ENCODE measurements at regions not wholly inside any gene's neighbourhood (a gene's known extent, or its start where the extent isn't known, plus 50 kb on each side); places are given as distances from the start of the nearest gene placed in this dataset.
A peak's percentile ranks its signal among the peaks of the same experiment; 100 is the strongest.

GRCh38 chr2:195489101-195489500, 167.9 kb upstream of the SLC39A10 start:
- ChIA-PET CTCF (no interaction called here), POLR2A (ENCODE audit: low non-redundant PET) (no interaction called here)
- no peaks in the 10 kb centered on the region for H3K9me3 ChIP-seq (ENCODE audit: low read depth, low read length, poor library complexity, severe bottlenecking)
- no TSS peak for BruUV-seq (replicated peaks)
- H3K4me3 ChIP-seq (ENCODE audit: low read depth, low read length, poor library complexity, severe bottlenecking), result no peak overlapping the region
- DNase-seq (ENCODE audit: low spot score), result peak; percentile 39
- no peak overlapping the region for H3K27ac ChIP-seq (ENCODE audit: low read depth, low read length, poor library complexity, severe bottlenecking)
- H3K4me1 ChIP-seq (ENCODE audit: insufficient read depth, low read length, poor library complexity, severe bottlenecking), result peaks cover 18% of the 10 kb centered on the region
- no peaks in the 10 kb centered on the region for H3K36me3 ChIP-seq (ENCODE audit: insufficient read depth, low read length, poor library complexity, severe bottlenecking)
- intact Hi-C loops (cut with micrococcal nuclease; ENCODE audit: unreplicated experiment), result no loop called here
- no peaks in the 10 kb centered on the region for H3K27me3 ChIP-seq (replicated peaks; ENCODE audit: insufficient read depth, low read depth, low read length, poor library complexity)
- no peak for TF ChIP-seq EZH2 (IDR thresholded peaks at IDR 0.05; ENCODE audit: borderline replicate concordance, low read depth, low read length, poor library complexity, severe bottlenecking)

DNA sequence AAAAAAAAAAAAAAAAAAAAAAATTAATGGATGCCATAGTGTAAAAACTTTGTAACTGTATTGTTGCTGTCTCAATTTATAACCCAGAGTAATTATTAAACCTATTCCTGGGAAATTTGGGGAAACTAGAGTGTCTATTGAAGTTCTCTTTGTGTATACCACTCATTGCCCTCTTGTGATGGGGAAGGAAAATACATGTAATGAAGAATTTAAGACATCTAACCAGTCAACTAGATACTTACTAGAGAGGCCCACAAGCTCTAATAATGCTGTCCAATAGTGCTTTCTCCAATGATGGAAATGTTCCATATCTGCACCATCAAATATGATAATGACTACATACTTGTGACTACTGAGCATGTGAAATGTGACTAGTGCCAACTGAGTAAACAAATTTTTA, 168.5 kb upstream of the SLC39A10 start:
- intact Hi-C loops (cut with micrococcal nuclease; ENCODE audit: unreplicated experiment), result no loop called here
- no peaks in the 10 kb centered on the region for H3K9me3 ChIP-seq (ENCODE audit: low read depth, low read length, poor library complexity, severe bottlenecking)
- no TSS peak for BruUV-seq (replicated peaks)
- no peaks in the 10 kb centered on the region for H3K27me3 ChIP-seq (replicated peaks; ENCODE audit: insufficient read depth, low read depth, low read length, poor library complexity)
- H3K4me1 ChIP-seq (ENCODE audit: insufficient read depth, low read length, poor library complexity, severe bottlenecking), result peaks cover 18% of the 10 kb centered on the region
- no peaks in the 10 kb centered on the region for H3K36me3 ChIP-seq (ENCODE audit: insufficient read depth, low read length, poor library complexity, severe bottlenecking)
- peak; percentile 7 for DNase-seq (ENCODE audit: low spot score)
- H3K4me3 ChIP-seq (ENCODE audit: low read depth, low read length, poor library complexity, severe bottlenecking), result no peak overlapping the region
- POLR2A ChIA-PET (ENCODE audit: low non-redundant PET), result no interaction called here
- TF ChIP-seq EZH2 (IDR thresholded peaks at IDR 0.05; ENCODE audit: borderline replicate concordance, low read depth, low read length, poor library complexity, severe bottlenecking) (no peak), CTCF (conservative IDR thresholded peaks at IDR 0.05; ENCODE audit: low read depth, low read length) (no peak)
- CTCF ChIA-PET, result no interaction called here
- no peak overlapping the region for H3K27ac ChIP-seq (ENCODE audit: low read depth, low read length, poor library complexity, severe bottlenecking)

DNA sequence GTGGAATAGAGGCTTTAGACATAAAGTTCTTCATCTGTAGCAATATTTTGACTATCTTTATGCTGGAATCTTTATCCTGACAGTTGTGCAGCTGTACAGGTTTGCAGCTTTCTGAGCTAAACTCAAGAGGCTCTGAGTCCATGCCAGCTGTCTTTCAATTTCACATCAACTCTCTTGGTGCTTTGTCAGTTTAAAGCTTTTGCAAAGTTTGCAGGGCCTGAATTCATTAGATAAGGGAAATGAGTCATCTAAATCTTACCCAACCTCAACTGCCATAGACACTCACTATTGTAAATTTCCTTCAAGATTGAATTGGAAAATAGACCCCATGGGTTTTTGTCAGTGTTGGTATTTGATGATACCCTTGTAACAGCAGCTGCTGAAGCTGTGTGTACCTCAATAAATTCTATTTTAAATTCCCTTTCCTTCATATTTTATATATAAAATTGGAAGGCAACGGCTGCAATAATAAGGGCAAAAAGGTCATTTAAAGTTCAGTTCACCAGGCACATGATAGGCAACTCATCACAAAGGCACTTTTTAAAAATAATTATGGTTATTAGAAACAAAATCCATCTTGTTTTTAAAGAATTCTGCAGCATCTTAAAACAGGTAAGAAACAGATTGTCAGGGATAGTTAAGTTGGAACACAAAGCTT, 169.9 kb upstream of the SLC39A10 start:
- Histone ChIP-seq H3K27me3 (replicated peaks; ENCODE audit: insufficient read depth, low read depth, low read length, poor library complexity) (no peaks in the 10 kb centered on the region), H3K36me3 (ENCODE audit: insufficient read depth, low read length, poor library complexity, severe bottlenecking) (no peaks in the 10 kb centered on the region), H3K9me3 (ENCODE audit: low read depth, low read length, poor library complexity, severe bottlenecking) (no peaks in the 10 kb centered on the region), H3K27ac (ENCODE audit: low read depth, low read length, poor library complexity, severe bottlenecking) (peak overlapping the region; percentile 46), H3K4me3 (ENCODE audit: low read depth, low read length, poor library complexity, severe bottlenecking) (no peak overlapping the region), H3K4me1 (ENCODE audit: insufficient read depth, low read length, poor library complexity, severe bottlenecking) (peaks cover 18% of the 10 kb centered on the region)
- no peak for TF ChIP-seq CTCF (conservative IDR thresholded peaks at IDR 0.05; ENCODE audit: low read depth, low read length)
- TF ChIP-seq EZH2 (IDR thresholded peaks at IDR 0.05; ENCODE audit: borderline replicate concordance, low read depth, low read length, poor library complexity, severe bottlenecking), result no peak
- DNase-seq (ENCODE audit: low spot score), result peak; percentile 94
- ChIA-PET POLR2A (ENCODE audit: low non-redundant PET) (no interaction called here), CTCF (interaction anchor here (1.3 kb wide), 1 partner anchor 173 kb away, joined by 3 read pairs; no protein-coding TSS in a partner anchor)
- intact Hi-C loops (cut with micrococcal nuclease; ENCODE audit: unreplicated experiment), result no loop called here
- no TSS peak for BruUV-seq (replicated peaks)

- intact Hi-C loops (cut with micrococcal nuclease; ENCODE audit: unreplicated experiment), result no loop called here
- CTCF ChIA-PET, result interaction anchor here (1.3 kb wide), 1 partner anchor 174 kb away, joined by 3 read pairs; no protein-coding TSS in a partner anchor
- Histone ChIP-seq H3K4me1 (ENCODE audit: insufficient read depth, low read length, poor library complexity, severe bottlenecking) (peaks cover 18% of the 10 kb centered on the region), H3K36me3 (ENCODE audit: insufficient read depth, low read length, poor library complexity, severe bottlenecking) (no peaks in the 10 kb centered on the region), H3K27me3 (replicated peaks; ENCODE audit: insufficient read depth, low read depth, low read length, poor library complexity) (no peaks in the 10 kb centered on the region), H3K4me3 (ENCODE audit: low read depth, low read length, poor library complexity, severe bottlenecking) (no peak overlapping the region), H3K9me3 (ENCODE audit: low read depth, low read length, poor library complexity, severe bottlenecking) (no peaks in the 10 kb centered on the region), H3K27ac (ENCODE audit: low read depth, low read length, poor library complexity, severe bottlenecking) (no peak overlapping the region)
- BruUV-seq (replicated peaks), result no TSS peak
- POLR2A ChIA-PET (ENCODE audit: low non-redundant PET), result no interaction called here
- TF ChIP-seq CTCF (conservative IDR thresholded peaks at IDR 0.05; ENCODE audit: low read depth, low read length) (no peak), EZH2 (IDR thresholded peaks at IDR 0.05; ENCODE audit: borderline replicate concordance, low read depth, low read length, poor library complexity, severe bottlenecking) (no peak)
- DNase-seq (ENCODE audit: low spot score), result no peak
These were observed 170.5 kb upstream of the SLC39A10 start for GRCh38 chr2:195486520-195486919.
